ENCODE measurements at regions not wholly inside any gene's neighbourhood (a gene's known extent, or its start where the extent isn't known, plus 50 kb on each side); places are given as distances from the start of the nearest gene placed in this dataset.

- H3K9me3 Mint-ChIP-seq = no peaks in the 10 kb centered on the region
- no peaks in the 10 kb centered on the region for H3K36me3 Mint-ChIP-seq
- peaks cover 15% of the 10 kb centered on the region for H3K27me3 Mint-ChIP-seq
- ATAC-seq = no peak
- no peaks in the 10 kb centered on the region for H3K4me1 Mint-ChIP-seq
- H3K4me3 Mint-ChIP-seq = no peak overlapping the region
- no peak overlapping the region for H3K27ac Mint-ChIP-seq
Observed at GRCh38 chr1:90573736-90574135, 143.4 kb downstream of the BARHL2 start.

GRCh38 chr1:90572446-90572845, 144.7 kb downstream of the BARHL2 start:
- Mint-ChIP-seq H3K36me3 (no peaks in the 10 kb centered on the region), H3K9me3 (no peaks in the 10 kb centered on the region), H3K27me3 (peaks cover 15% of the 10 kb centered on the region), H3K27ac (no peak overlapping the region), H3K4me1 (no peaks in the 10 kb centered on the region), H3K4me3 (no peak overlapping the region)
- ATAC-seq = no peak

GRCh38 chr1:90568436-90568835, 148.7 kb downstream of the BARHL2 start:
- Mint-ChIP-seq H3K27me3 (peaks cover 15% of the 10 kb centered on the region), H3K27ac (no peak overlapping the region), H3K36me3 (no peaks in the 10 kb centered on the region), H3K9me3 (no peaks in the 10 kb centered on the region), H3K4me3 (no peak overlapping the region), H3K4me1 (no peaks in the 10 kb centered on the region)
- ATAC-seq = no peak

- H3K36me3 Mint-ChIP-seq = no peaks in the 10 kb centered on the region
- H3K27ac Mint-ChIP-seq = no peak overlapping the region
- no peaks in the 10 kb centered on the region for H3K9me3 Mint-ChIP-seq
- H3K4me3 Mint-ChIP-seq = no peak overlapping the region
- H3K27me3 Mint-ChIP-seq = no peaks in the 10 kb centered on the region
- H3K4me1 Mint-ChIP-seq = no peaks in the 10 kb centered on the region
- no peak for ATAC-seq
Observed at GRCh38 chr1:90564164-90564563, 152.9 kb downstream of the BARHL2 start.

DNA sequence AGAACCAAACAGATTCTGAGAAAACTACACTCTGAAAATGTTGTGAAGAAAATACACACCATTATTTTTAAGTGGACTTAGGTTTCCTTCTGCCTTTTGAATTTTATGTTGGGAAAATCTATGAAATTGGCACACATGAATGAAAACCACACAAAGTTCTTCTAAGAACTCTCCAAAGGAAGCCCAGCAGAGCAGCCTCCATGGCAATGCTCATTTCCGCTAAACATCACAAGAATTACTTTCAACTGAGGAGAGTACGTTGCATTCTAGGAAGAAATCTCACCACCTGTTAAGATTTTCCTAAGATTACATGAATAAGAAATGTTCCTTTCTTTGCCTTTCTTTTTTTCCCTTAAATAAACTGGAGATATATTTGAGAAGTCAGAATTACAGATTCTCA, 154.2 kb downstream of the BARHL2 start:
- H3K36me3 Mint-ChIP-seq = no peaks in the 10 kb centered on the region
- H3K9me3 Mint-ChIP-seq = no peaks in the 10 kb centered on the region
- H3K4me3 Mint-ChIP-seq = no peak overlapping the region
- H3K27me3 Mint-ChIP-seq = no peaks in the 10 kb centered on the region
- H3K4me1 Mint-ChIP-seq = no peaks in the 10 kb centered on the region
- no peak for ATAC-seq
- H3K27ac Mint-ChIP-seq = no peak overlapping the region

- H3K4me1 Mint-ChIP-seq = no peaks in the 10 kb centered on the region
- H3K27me3 Mint-ChIP-seq = no peaks in the 10 kb centered on the region
- H3K36me3 Mint-ChIP-seq = no peaks in the 10 kb centered on the region
- H3K9me3 Mint-ChIP-seq = no peaks in the 10 kb centered on the region
- no peak for ATAC-seq
- H3K4me3 Mint-ChIP-seq = no peak overlapping the region
- no peak overlapping the region for H3K27ac Mint-ChIP-seq
Observed at GRCh38 chr1:90561911-90562310, 155.2 kb downstream of the BARHL2 start.

DNA sequence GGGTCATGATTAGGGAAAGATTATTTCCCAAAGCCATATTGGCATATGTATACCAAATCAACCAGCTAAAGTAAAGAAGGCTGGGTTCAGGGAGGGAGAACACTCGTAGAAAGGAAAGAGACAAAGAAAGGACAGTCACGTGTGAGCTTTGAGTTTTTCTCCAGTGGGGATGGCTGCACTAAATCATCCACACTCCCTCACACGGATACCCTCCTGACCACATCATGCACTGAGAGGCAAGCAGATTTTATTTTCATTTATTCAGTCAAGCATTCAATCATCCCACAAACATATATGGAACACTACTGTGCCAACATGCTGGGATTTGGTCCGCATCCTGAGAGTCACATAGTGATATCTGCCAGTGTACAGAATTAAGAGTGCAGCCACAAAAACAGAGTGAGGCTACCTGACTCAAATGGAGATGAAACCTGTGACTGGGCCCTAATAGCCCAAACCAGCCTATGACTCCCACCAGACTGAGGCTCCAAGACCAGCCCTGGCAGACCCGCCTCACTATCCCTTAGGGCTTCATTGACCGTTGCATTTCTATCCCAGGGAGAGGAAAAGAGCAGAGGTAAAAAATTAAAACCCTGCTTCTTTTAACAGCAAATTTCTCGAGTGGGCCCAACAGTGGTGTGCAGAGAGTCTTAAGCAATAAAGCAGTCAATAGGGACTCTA, 155.9 kb downstream of the BARHL2 start:
- Mint-ChIP-seq H3K27me3 (no peaks in the 10 kb centered on the region), H3K36me3 (no peaks in the 10 kb centered on the region), H3K27ac (no peak overlapping the region), H3K9me3 (no peaks in the 10 kb centered on the region), H3K4me1 (no peaks in the 10 kb centered on the region), H3K4me3 (no peak overlapping the region)
- no peak for ATAC-seq

DNA sequence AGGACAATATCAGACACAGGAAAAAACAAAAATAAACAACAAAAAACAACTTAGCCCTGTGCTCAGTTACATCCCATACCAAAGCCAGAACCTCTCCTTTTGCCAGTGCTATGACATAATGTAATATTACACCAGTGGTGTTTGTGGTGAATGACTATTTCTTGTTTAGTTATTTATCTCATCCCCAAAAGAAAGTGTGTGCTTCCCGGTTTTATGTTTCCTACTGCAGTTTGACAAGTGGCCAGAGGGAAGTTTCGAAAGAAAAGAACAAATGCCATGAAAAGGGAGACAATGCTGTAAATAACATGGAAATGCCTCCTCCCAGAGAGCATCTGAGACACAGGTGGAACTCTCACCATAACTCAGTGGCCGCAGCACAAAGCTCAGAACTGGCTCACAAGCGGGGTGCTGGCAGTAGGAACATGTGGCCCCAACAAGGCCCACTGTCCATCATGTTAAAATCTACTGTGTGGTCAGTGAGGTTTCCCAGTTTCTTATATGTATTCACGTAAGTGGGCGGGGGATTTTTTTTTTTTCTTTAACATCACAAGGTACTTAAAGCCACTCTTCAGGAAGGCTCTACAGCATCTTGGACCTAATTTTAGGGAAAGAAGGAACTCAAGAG, 158.2 kb downstream of the BARHL2 start:
- ATAC-seq = no peak
- Mint-ChIP-seq H3K36me3 (no peaks in the 10 kb centered on the region), H3K4me3 (no peak overlapping the region), H3K9me3 (no peaks in the 10 kb centered on the region), H3K4me1 (no peaks in the 10 kb centered on the region), H3K27ac (no peak overlapping the region), H3K27me3 (no peaks in the 10 kb centered on the region)

- H3K4me3 Mint-ChIP-seq = no peak overlapping the region
- H3K4me1 Mint-ChIP-seq = no peaks in the 10 kb centered on the region
- no peak overlapping the region for H3K27ac Mint-ChIP-seq
- H3K36me3 Mint-ChIP-seq = no peaks in the 10 kb centered on the region
- no peaks in the 10 kb centered on the region for H3K9me3 Mint-ChIP-seq
- no peak for ATAC-seq
- no peaks in the 10 kb centered on the region for H3K27me3 Mint-ChIP-seq
Observed at GRCh38 chr1:90558126-90558525, 159.0 kb downstream of the BARHL2 start.

- H3K4me3 Mint-ChIP-seq = no peak overlapping the region
- H3K9me3 Mint-ChIP-seq = no peaks in the 10 kb centered on the region
- H3K27me3 Mint-ChIP-seq = no peaks in the 10 kb centered on the region
- no peaks in the 10 kb centered on the region for H3K36me3 Mint-ChIP-seq
- no peak overlapping the region for H3K27ac Mint-ChIP-seq
- no peaks in the 10 kb centered on the region for H3K4me1 Mint-ChIP-seq
- no peak for ATAC-seq
Observed at GRCh38 chr1:90557706-90558105, 159.4 kb downstream of the BARHL2 start.

DNA sequence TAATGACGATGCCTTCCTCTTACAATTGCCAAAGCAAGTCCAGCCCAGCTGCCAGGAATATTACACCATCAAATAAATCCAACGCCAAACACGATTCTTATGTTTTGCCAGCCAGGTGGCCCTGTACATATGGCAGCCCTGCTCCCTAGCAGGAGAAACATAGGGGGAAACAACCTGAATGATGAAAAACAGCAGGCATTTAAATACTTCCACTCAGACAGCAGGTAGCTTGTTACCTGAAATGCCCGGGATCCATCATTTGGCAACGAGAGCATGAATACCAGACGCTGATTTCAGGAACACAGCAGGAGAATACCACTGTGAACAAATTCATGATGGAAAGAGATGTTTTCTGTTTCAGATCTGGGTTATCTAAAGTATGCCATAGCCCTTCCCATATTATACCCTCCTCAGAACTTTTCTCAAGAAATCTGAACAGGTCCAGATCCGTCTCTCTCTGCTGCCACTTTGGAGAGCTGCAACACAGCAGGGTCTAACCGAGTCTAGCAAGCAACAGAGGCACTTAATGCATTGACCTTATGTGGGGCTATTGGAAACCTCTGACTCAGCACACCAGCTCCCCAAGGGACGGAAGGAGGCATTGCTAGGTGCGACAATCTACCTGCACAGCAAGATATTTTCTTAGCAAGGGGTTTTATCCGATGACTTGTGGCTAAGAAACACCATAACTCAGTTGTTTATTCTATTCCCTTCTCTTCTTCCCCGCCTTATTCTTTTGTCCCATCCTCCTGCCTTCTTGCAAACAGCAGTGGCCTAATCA, 166.3 kb downstream of the BARHL2 start:
- Mint-ChIP-seq H3K4me3 (no peak overlapping the region), H3K27me3 (no peaks in the 10 kb centered on the region), H3K27ac (no peak overlapping the region), H3K36me3 (no peaks in the 10 kb centered on the region), H3K4me1 (no peaks in the 10 kb centered on the region), H3K9me3 (no peaks in the 10 kb centered on the region)
- no peak for ATAC-seq

- no peaks in the 10 kb centered on the region for H3K9me3 Mint-ChIP-seq
- no peak overlapping the region for H3K27ac Mint-ChIP-seq
- no peak overlapping the region for H3K4me3 Mint-ChIP-seq
- no peaks in the 10 kb centered on the region for H3K36me3 Mint-ChIP-seq
- no peak for ATAC-seq
- H3K4me1 Mint-ChIP-seq = no peaks in the 10 kb centered on the region
- H3K27me3 Mint-ChIP-seq = no peaks in the 10 kb centered on the region
Observed at GRCh38 chr1:90544356-90544755, 172.7 kb downstream of the BARHL2 start.

GRCh38 chr1:90537606-90538362, 179.3 kb downstream of the BARHL2 start:
- ATAC-seq = no peak
- Mint-ChIP-seq H3K9me3 (no peaks in the 10 kb centered on the region), H3K36me3 (no peaks in the 10 kb centered on the region), H3K27ac (no peak overlapping the region), H3K4me3 (no peak overlapping the region), H3K27me3 (no peaks in the 10 kb centered on the region), H3K4me1 (no peaks in the 10 kb centered on the region)

DNA sequence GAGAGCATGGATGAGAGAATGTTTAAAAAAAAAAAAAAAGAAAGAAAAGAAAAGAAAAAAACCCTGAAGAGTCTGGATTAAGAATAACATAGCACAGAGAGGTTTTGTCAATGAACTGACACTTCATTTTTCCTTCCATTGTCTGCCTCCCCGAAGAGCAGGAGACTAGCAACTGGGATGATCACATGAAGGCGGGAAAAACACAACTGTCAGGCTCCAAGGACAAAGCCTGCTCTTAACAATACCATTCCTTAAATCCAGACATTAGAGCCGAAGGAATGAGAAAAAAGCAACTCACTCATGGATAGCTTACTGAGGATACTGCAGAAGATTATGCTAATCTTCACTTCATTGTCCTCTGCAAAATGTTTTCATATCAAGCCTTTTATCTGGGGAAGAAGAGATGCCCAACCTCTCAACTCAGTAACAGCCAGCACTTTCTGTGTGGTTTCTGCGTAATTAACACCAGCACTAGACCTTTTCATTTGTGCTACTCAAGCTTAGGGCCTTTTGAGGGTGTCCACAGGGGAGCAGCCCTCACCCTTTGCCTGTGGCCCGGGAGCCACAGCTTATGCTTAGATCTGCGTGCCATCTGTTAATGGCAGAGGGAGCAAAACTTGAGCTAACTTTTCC, 182.3 kb downstream of the BARHL2 start:
- no peak overlapping the region for H3K27ac Mint-ChIP-seq

DNA sequence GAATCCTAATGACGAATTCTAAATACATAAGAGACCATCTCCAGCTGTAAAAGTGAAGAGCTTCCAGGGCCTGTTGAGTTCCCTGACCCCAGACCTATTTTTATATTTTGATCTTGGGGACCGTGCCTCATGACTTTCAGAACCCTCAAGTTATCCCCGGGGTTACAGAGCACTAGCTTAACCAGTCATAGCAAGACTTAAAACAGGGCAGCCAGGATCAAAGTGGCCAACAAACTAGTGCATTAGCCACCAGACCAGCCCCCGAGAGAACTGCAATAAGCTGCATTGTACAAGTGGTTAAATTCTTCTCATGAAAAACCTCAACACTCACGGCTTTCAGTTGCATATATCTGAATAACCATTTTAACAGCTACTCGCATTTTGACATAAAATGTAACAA, 183.0 kb downstream of the BARHL2 start:
- H3K27me3 Mint-ChIP-seq = no peaks in the 10 kb centered on the region
- no peak overlapping the region for H3K27ac Mint-ChIP-seq
- H3K9me3 Mint-ChIP-seq = no peaks in the 10 kb centered on the region
- H3K4me1 Mint-ChIP-seq = no peaks in the 10 kb centered on the region
- no peak overlapping the region for H3K4me3 Mint-ChIP-seq
- H3K36me3 Mint-ChIP-seq = no peaks in the 10 kb centered on the region
- no peak for ATAC-seq

More for the DNA sequence above, 182.3 kb downstream of the BARHL2 start:
- Mint-ChIP-seq H3K4me1 (no peaks in the 10 kb centered on the region), H3K36me3 (no peaks in the 10 kb centered on the region), H3K27me3 (no peaks in the 10 kb centered on the region), H3K9me3 (no peaks in the 10 kb centered on the region), H3K4me3 (no peak overlapping the region)
- ATAC-seq = no peak

All from stimulated activated memory B cell treated with anti-CD40 and anti-IgM and Interleukin-4, amounts not matched to agents 10 μg/mL and 1 μg/mL and 100 μg/mL, for 72 hours (primary cell).